Colonic mucosa (tissue), 4 donors: ENCODE measurements at regions not wholly inside any gene's neighbourhood (a gene's known extent, or its start where the extent isn't known, plus 50 kb on each side); places are given as distances from the start of the nearest gene placed in this dataset.

Experiments used
- DNase-seq: peaks from one replicate; pipeline ENCODE4 v3.0.0-alpha.2; 2020
- H3K27ac ChIP-seq: fragments of 200-600 bp; one replicate; pipeline ENCODE4 v1.8.0; 2021
- H3K27me3 ChIP-seq: fragments of 200-600 bp; one replicate; pipeline ENCODE4 v1.8.0; 2021
- H3K36me3 ChIP-seq: fragments of 200-600 bp; one replicate; pipeline ENCODE4 v1.8.0; 2021
- H3K4me1 ChIP-seq: fragments of 200-600 bp; one replicate; pipeline ENCODE4 v1.8.0; 2021; ENCODE audit warnings: mild to moderate bottlenecking
- H3K4me3 ChIP-seq: fragments of 200-600 bp; one replicate; pipeline ENCODE4 v1.8.0; 2021
- H3K9ac ChIP-seq, 2 donors: one replicate each; pipeline ENCODE4 v1.7.0; 2013; ENCODE audit warnings: control low read depth in 2 of 2, low read depth in 2 of 2, low read length in 2 of 2
- H3K9me3 ChIP-seq: fragments of 200-600 bp; one replicate; pipeline ENCODE4 v1.8.0; 2021
- intact Hi-C: fragments of 100-400 bp; cut with DNase I; formaldehyde crosslinking; loops from one replicate; pipeline ENCODE4 v1.14.1; 2022
- TF ChIP-seq, protein P1 (sequence below): fragments of 200-600 bp; IDR thresholded peaks from one replicate; pipeline ENCODE4 v1.8.0; 2022; ENCODE audit warnings: antibody characterized with exemption, mild to moderate bottlenecking
- donor health status: healthy.
- donor health status: DM: no; HTN: no; CAD: no.
- donor health status: DM: no; HTN: no; CAD: no.

GRCh38 chr10:33732161-33732680 lies 397.8 kb upstream of the NRP1 start:
- TF ChIP-seq, protein P1, sequence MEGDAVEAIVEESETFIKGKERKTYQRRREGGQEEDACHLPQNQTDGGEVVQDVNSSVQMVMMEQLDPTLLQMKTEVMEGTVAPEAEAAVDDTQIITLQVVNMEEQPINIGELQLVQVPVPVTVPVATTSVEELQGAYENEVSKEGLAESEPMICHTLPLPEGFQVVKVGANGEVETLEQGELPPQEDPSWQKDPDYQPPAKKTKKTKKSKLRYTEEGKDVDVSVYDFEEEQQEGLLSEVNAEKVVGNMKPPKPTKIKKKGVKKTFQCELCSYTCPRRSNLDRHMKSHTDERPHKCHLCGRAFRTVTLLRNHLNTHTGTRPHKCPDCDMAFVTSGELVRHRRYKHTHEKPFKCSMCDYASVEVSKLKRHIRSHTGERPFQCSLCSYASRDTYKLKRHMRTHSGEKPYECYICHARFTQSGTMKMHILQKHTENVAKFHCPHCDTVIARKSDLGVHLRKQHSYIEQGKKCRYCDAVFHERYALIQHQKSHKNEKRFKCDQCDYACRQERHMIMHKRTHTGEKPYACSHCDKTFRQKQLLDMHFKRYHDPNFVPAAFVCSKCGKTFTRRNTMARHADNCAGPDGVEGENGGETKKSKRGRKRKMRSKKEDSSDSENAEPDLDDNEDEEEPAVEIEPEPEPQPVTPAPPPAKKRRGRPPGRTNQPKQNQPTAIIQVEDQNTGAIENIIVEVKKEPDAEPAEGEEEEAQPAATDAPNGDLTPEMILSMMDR, result no peak
- intact Hi-C loops, result no loop called here
- H3K27me3 ChIP-seq, result no peaks in the 10 kb centered on the region

GRCh38 chr10:33731322-33731721 lies 396.9 kb upstream of the NRP1 start:
- Histone ChIP-seq H3K4me1 (no peaks in the 10 kb centered on the region), H3K9me3 (no peaks in the 10 kb centered on the region), H3K4me3 (no peak overlapping the region), H3K27me3 (no peaks in the 10 kb centered on the region), H3K36me3 (no peaks in the 10 kb centered on the region), H3K9ac (no peak overlapping the region), H3K27ac (no peak overlapping the region)
- TF ChIP-seq, protein P1, result no peak
- intact Hi-C loops, result no loop called here
- no peak for DNase-seq

More at GRCh38 chr10:33732161-33732680, 397.8 kb upstream of the NRP1 start:
- H3K9me3 ChIP-seq, result no peaks in the 10 kb centered on the region
- H3K36me3 ChIP-seq, result no peaks in the 10 kb centered on the region
- no peaks in the 10 kb centered on the region for H3K4me1 ChIP-seq
- no peak overlapping the region for H3K9ac ChIP-seq
- H3K4me3 ChIP-seq, result no peak overlapping the region
- DNase-seq, result no peak
- no peak overlapping the region for H3K27ac ChIP-seq

DNA sequence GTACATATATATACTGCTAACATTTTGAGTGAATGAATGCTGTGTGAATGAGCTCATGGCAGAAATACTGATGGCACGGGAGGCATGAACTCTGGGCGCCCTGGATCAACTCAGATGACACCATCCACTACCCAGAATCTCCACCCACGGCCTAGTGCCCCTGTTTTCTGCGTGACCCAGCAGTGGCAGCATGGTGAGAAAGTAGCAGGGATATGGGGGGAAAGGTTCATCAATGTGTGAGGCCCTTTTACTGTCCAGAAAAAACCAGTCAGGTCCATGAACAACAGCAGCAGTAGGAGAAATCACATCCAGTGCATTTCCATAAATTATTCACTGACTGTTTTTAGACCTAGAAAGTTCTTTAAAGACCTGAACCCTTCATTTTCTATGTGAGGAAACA lies 391.0 kb upstream of the NRP1 start:
- DNase-seq, result no peak
- H3K27me3 ChIP-seq, result no peaks in the 10 kb centered on the region
- intact Hi-C loops, result no loop called here
- H3K36me3 ChIP-seq, result no peaks in the 10 kb centered on the region
- no peak overlapping the region for H3K4me3 ChIP-seq
- no peaks in the 10 kb centered on the region for H3K9me3 ChIP-seq
- H3K9ac ChIP-seq, result no peak overlapping the region
- TF ChIP-seq, protein P1, result no peak
- H3K4me1 ChIP-seq, result no peaks in the 10 kb centered on the region
- no peak overlapping the region for H3K27ac ChIP-seq

DNA sequence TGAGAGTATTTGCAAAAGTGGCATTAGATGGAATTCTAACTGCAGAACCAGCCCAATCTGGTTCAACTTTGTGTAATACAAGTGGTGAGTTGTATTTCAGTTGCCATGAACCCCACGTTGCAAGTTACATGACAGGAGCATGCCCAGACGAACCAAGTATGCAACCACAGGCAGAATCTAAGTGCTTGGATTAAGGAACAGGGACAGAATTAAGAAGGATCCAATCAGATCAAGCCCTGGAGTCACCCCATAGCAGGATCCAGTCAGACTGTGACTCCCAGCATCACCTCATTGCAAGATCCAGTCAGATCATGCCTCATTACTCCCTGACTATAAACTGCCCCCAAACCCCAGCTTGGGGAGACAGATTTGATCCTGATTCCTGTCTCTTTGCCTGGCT lies 388.7 kb upstream of the NRP1 start:
- H3K4me3 ChIP-seq, result no peak overlapping the region
- no peaks in the 10 kb centered on the region for H3K27me3 ChIP-seq
- H3K9ac ChIP-seq, result no peak overlapping the region
- intact Hi-C loops, result no loop called here
- H3K9me3 ChIP-seq, result no peaks in the 10 kb centered on the region
- TF ChIP-seq, protein P1, result no peak
- DNase-seq, result no peak
- no peak overlapping the region for H3K27ac ChIP-seq
- H3K36me3 ChIP-seq, result no peaks in the 10 kb centered on the region
- H3K4me1 ChIP-seq, result no peaks in the 10 kb centered on the region

DNA sequence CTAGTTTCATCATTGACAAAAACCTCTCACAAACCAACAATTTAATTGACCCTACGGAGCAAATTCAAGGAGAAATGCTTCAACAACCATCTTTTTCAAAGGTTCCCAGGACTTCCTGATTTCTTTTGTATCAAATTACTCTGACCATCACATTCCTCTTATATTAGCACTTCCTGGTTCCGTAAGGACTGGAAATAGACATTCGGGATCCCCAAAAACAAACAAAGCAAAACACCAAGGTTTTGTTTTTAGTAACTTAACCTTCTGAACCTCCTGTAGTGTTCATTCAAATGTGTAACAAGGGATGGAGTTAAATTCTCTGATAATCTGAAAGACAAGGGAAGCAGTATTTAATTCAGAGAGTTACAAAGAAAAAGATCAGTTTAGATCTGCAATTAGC lies 387.6 kb upstream of the NRP1 start:
- Histone ChIP-seq H3K4me1 (no peaks in the 10 kb centered on the region), H3K36me3 (no peaks in the 10 kb centered on the region), H3K9ac (no peak overlapping the region), H3K9me3 (no peaks in the 10 kb centered on the region), H3K27ac (no peak overlapping the region), H3K4me3 (no peak overlapping the region), H3K27me3 (no peaks in the 10 kb centered on the region)
- no peak for DNase-seq
- TF ChIP-seq, protein P1, result no peak
- intact Hi-C loops, result no loop called here
